Gastrocnemius medialis (tissue), 4 donors: ENCODE measurements at regions not wholly inside any gene's neighbourhood (a gene's known extent, or its start where the extent isn't known, plus 50 kb on each side); places are given as distances from the start of the nearest gene placed in this dataset.

Source experiments
- POLR2A ChIP-seq, 2 donors: fragments of 450-650 bp; IDR thresholded peaks; one replicate each; pipeline ENCODE4 v1.6.1; 2017; ENCODE audit warnings: antibody characterized with exemption in 2 of 2, mild to moderate bottlenecking in 2 of 2, moderate library complexity in 2 of 2
- TF ChIP-seq, protein P1 (sequence below), 5 experiments: fragments of 450-650 bp in 3 of 5; fragments of 200-600 bp in 2 of 5; sonication (generic) in 2 of 5; IDR thresholded peaks in 4 of 5; conservative IDR thresholded peaks in 1 of 5; 1 replicate in 4 of 5; 2 replicates in 1 of 5; pipeline ENCODE4 v1.5.1; 2016 to 2019; ENCODE audit warnings: antibody characterized with exemption in 5 of 5, mild to moderate bottlenecking in 3 of 5, moderate library complexity in 3 of 5

GRCh38 chr1:22253012-22253790 lies 110.3 kb upstream of the WNT4 start:
- TF ChIP-seq, protein P1, sequence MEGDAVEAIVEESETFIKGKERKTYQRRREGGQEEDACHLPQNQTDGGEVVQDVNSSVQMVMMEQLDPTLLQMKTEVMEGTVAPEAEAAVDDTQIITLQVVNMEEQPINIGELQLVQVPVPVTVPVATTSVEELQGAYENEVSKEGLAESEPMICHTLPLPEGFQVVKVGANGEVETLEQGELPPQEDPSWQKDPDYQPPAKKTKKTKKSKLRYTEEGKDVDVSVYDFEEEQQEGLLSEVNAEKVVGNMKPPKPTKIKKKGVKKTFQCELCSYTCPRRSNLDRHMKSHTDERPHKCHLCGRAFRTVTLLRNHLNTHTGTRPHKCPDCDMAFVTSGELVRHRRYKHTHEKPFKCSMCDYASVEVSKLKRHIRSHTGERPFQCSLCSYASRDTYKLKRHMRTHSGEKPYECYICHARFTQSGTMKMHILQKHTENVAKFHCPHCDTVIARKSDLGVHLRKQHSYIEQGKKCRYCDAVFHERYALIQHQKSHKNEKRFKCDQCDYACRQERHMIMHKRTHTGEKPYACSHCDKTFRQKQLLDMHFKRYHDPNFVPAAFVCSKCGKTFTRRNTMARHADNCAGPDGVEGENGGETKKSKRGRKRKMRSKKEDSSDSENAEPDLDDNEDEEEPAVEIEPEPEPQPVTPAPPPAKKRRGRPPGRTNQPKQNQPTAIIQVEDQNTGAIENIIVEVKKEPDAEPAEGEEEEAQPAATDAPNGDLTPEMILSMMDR (IDR thresholded peaks at IDR 0.05 in 4 of 5, conservative IDR thresholded peaks at IDR 0.05 in 1 of 5), result no peak
- TF ChIP-seq POLR2A (IDR thresholded peaks at IDR 0.05), result no peak
